SK-N-SH (cell line): ENCODE measurements at regions not wholly inside any gene's neighbourhood (a gene's known extent, or its start where the extent isn't known, plus 50 kb on each side); places are given as distances from the start of the nearest gene placed in this dataset.

Experiments
- CTCF ChIA-PET: fragments of 300-600, 350-600 bp; formaldehyde crosslinking; extraction: SDS; loops from one replicate; lab custom pipeline; 2021; lab: Yijun Ruan, JAX
- POLR2A ChIA-PET: fragments of 350-600 bp; sonication (Branson Sonifier 250); formaldehyde crosslinking; extraction: SDS; loops from one replicate; lab custom pipeline; 2020; ENCODE audit warnings: antibody characterized with exemption, inconsistent platforms; lab: Yijun Ruan, JAX
- DNase-seq: peaks from one replicate; pipeline ENCODE4 v3.0.0; 2012
- H2AFZ ChIP-seq: fragments of 200-600 bp; sonication (generic); 2 replicates; pipeline ENCODE4 v1.8.1; 2016; ENCODE audit warnings: antibody characterized with exemption, mild to moderate bottlenecking, low read depth
- H3F3A ChIP-seq: fragments of 200-600 bp; sonication (generic); replicated peaks from 2 replicates; pipeline ENCODE3; 2016; ENCODE audit warnings: antibody characterized with exemption, mild to moderate bottlenecking; ENCODE audit not compliant: insufficient read depth
- H3K27ac ChIP-seq, 2 experiments: fragments of 200-500 bp in 1 of 2; fragments of 200-600 bp in 1 of 2; sonication (Bioruptor generic) in 1 of 2; sonication (generic), shearing (Covaris generic) in 1 of 2; 2 replicates each; pipeline versions ENCODE4 v1.5.1 to v1.6.1; 2014 to 2016; ENCODE audit warnings: low read depth in 2 of 2, inconsistent platforms in 1 of 2, low read length in 1 of 2, mild to moderate bottlenecking in 1 of 2, mixed read lengths in 1 of 2
- H3K27me3 ChIP-seq: fragments of 200-600 bp; sonication (generic), shearing (Covaris generic); 2 replicates; pipeline ENCODE4 v1.6.1; 2016; ENCODE audit warnings: mixed run types; ENCODE audit not compliant: insufficient read depth
- H3K36me3 ChIP-seq, 2 experiments: fragments of 200-500 bp in 1 of 2; fragments of 200-600 bp in 1 of 2; sonication (Bioruptor generic) in 1 of 2; sonication (generic) in 1 of 2; replicated peaks in 1 of 2; 2 replicates each; pipeline versions ENCODE3 to v1.5.1; 2014 to 2016; ENCODE audit warnings: low read length in 1 of 2, mild to moderate bottlenecking in 1 of 2; ENCODE audit not compliant: insufficient read depth in 2 of 2, control insufficient read depth in 1 of 2
- H3K4me1 ChIP-seq, 2 experiments: fragments of 200-500 bp in 1 of 2; fragments of 200-600 bp in 1 of 2; sonication (Bioruptor generic) in 1 of 2; sonication (generic), shearing (Covaris generic) in 1 of 2; 2 replicates each; pipeline versions ENCODE4 v1.5.1 to v1.6.1; 2014 to 2016; ENCODE audit warnings: low read depth in 1 of 2, low read length in 1 of 2, mixed run types in 1 of 2; ENCODE audit not compliant: insufficient read depth in 2 of 2, control insufficient read depth in 1 of 2
- H3K4me2 ChIP-seq: fragments of 200-600 bp; sonication (generic), shearing (Covaris generic); 2 replicates; pipeline ENCODE4 v1.6.1; 2017; ENCODE audit warnings: mixed run types
- H3K4me3 ChIP-seq, 2 experiments: fragments of 200-500 bp in 1 of 2; fragments of 200-600 bp in 1 of 2; sonication (Bioruptor generic) in 1 of 2; sonication (generic), shearing (Covaris generic) in 1 of 2; 2 replicates each; pipeline versions ENCODE4 v1.5.1 to v1.8.1; 2014 to 2016; ENCODE audit warnings: low read depth in 2 of 2, inconsistent platforms in 1 of 2, low read length in 1 of 2, mild to moderate bottlenecking in 1 of 2, mixed read lengths in 1 of 2, moderate library complexity in 1 of 2
- H3K79me2 ChIP-seq: fragments of 200-600 bp; sonication (generic); 2 replicates; pipeline ENCODE4 v1.8.1; 2017; ENCODE audit warnings: mild to moderate bottlenecking; ENCODE audit not compliant: insufficient read depth
- H3K9ac ChIP-seq: fragments of 200-600 bp; sonication (generic); 2 replicates; pipeline ENCODE4 v1.6.1; 2017; ENCODE audit warnings: mixed run types
- H3K9me2 ChIP-seq: fragments of 200-600 bp; sonication (generic); 2 replicates; pipeline ENCODE4 v1.6.1; 2017; ENCODE audit warnings: mixed run types
- H3K9me3 ChIP-seq: fragments of 200-600 bp; sonication (generic); 2 replicates; pipeline ENCODE4 v1.6.1; 2017; ENCODE audit warnings: mixed run types, mild to moderate bottlenecking, moderate library complexity
- H4K20me1 ChIP-seq: fragments of 200-600 bp; sonication (generic); 2 replicates; pipeline ENCODE4 v1.6.1; 2017; ENCODE audit warnings: mild to moderate bottlenecking, mixed run types; ENCODE audit not compliant: insufficient read depth
- CHD2 ChIP-seq: fragments of 150-350 bp; IDR thresholded peaks from 2 replicates; pipeline ENCODE4 v1.6.1; 2018; ENCODE audit warnings: low read length; ENCODE audit not compliant: partially characterized antibody
- ELF1 ChIP-seq: IDR thresholded peaks from 2 replicates; pipeline ENCODE4 v1.4.0; 2012
- FOSL2 ChIP-seq: IDR thresholded peaks from 2 replicates; pipeline ENCODE4 v1.4.0; 2012; ENCODE audit warnings: low read depth, mild to moderate bottlenecking, moderate library complexity, borderline replicate concordance
- GATA2 ChIP-seq: sonication (generic); formaldehyde crosslinking; IDR thresholded peaks from 2 replicates; pipeline ENCODE4 v1.5.0; 2020; ENCODE audit warnings: mild to moderate bottlenecking, missing genetic modification reagents
- NRF1 ChIP-seq: IDR thresholded peaks from 2 replicates; pipeline ENCODE4 v1.6.1; 2012; ENCODE audit warnings: low read depth, mild to moderate bottlenecking, low read length
- RAD21 ChIP-seq: IDR thresholded peaks from 2 replicates; pipeline ENCODE4 v1.6.1; 2012; ENCODE audit warnings: mild to moderate bottlenecking, low read length
- RCOR1 ChIP-seq: fragments of 150-350 bp; IDR thresholded peaks from 2 replicates; pipeline ENCODE4 v1.6.1; 2017; ENCODE audit warnings: antibody characterized with exemption, low read length
- RFX5 ChIP-seq: IDR thresholded peaks from 2 replicates; pipeline ENCODE4 v1.6.1; 2012; ENCODE audit warnings: mild to moderate bottlenecking, improper control_type of control experiment, low read length
- RXRA ChIP-seq: IDR thresholded peaks from 2 replicates; pipeline ENCODE4 v1.4.0; 2012; ENCODE audit warnings: low read depth, mild to moderate bottlenecking, borderline replicate concordance
- SMC3 ChIP-seq: IDR thresholded peaks from 2 replicates; pipeline ENCODE4 v1.6.1; 2012; ENCODE audit warnings: low read depth, low read length, improper control_type of control experiment
- TAF1 ChIP-seq: IDR thresholded peaks from 2 replicates; pipeline ENCODE4 v1.6.1; 2012; ENCODE audit warnings: low read depth, mild to moderate bottlenecking, low read length, moderate library complexity, borderline replicate concordance
- TCF12 ChIP-seq: IDR thresholded peaks from 2 replicates; pipeline ENCODE4 v1.4.0; 2012
- TEAD4 ChIP-seq: IDR thresholded peaks from 2 replicates; pipeline ENCODE4 v1.4.0; 2012; ENCODE audit warnings: mild to moderate bottlenecking, borderline replicate concordance; ENCODE audit not compliant: insufficient read depth
- WGBS: methylation state at CpG from one replicate; pipeline ENCODE4 v1.1.6; 2017; ENCODE audit warnings: low lambda C conversion rate; 5-methylcytosine and 5-hydroxymethylcytosine counted together
- TF ChIP-seq, protein P1 (sequence below): IDR thresholded peaks from 2 replicates; pipeline ENCODE4 v1.4.0; 2012; ENCODE audit warnings: low read depth
- TF ChIP-seq, protein P2 (sequence below): fragments of 150-350 bp; IDR thresholded peaks from 2 replicates; pipeline ENCODE4 v1.6.1; 2017; ENCODE audit warnings: antibody characterized with exemption, low read length, low read depth, borderline replicate concordance
- TF ChIP-seq, protein P3 (sequence below): fragments of 150-350 bp; IDR thresholded peaks from 2 replicates; pipeline ENCODE4 v1.6.1; 2016; ENCODE audit warnings: mild to moderate bottlenecking, low read depth, low read length
- TF ChIP-seq, protein P4 (sequence below): IDR thresholded peaks from 2 replicates; pipeline ENCODE4 v1.4.0; 2012; ENCODE audit warnings: low read depth, borderline replicate concordance
- TF ChIP-seq, protein P5 (sequence below): IDR thresholded peaks from 2 replicates; pipeline ENCODE4; 2012
- TF ChIP-seq, protein P6 (sequence below): IDR thresholded peaks from 2 replicates; pipeline ENCODE4 v1.4.0; 2012; ENCODE audit warnings: low read depth, borderline replicate concordance

DNA sequence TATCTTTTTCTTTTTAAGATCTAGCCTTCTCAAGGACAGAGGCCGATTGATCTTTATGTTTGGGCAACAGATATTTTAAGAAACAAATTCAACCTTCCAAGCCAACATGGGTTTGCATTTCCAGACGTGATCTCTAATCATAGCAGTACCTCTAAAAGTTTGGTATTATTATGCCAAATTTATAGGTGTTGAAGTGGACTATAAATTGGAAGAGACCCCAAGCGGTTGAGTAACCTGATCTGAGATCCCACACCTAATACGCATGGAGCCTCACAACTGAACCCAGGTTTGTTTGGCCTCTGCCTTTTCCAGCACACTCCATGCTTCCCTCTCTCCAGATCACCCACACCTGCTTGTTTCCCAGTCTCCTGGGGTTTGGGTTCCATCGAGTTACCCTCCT is 116.5 kb downstream of the DDX1 start:
- Histone ChIP-seq H3K27me3 (no peaks in the 10 kb centered on the region), H2AFZ (no peak overlapping the region), H3K4me1 (peaks cover 0 to 4% of the 10 kb centered on the region in 2 experiments; a peak in 1 of 4 replicates), H3K4me3 (no peak overlapping the region), H3K9me2 (no peaks in the 10 kb centered on the region), H3K4me2 (no peak overlapping the region), H3K36me3 (no peaks in the 10 kb centered on the region), H3K9ac (no peak overlapping the region), H3F3A (no peaks in the 10 kb centered on the region), H3K79me2 (no peaks in the 10 kb centered on the region), H4K20me1 (no peaks in the 10 kb centered on the region), H3K9me3 (no peaks in the 10 kb centered on the region), H3K27ac (no peak overlapping the region)
- ChIA-PET CTCF (interaction anchor here (1.2 to 1.8 kb wide), 2 partner anchors 11 kb away, joined by 4 to 8 read pairs; no protein-coding TSS in a partner anchor), POLR2A (no interaction called here)
- no peak for TF ChIP-seq CHD2
- TF ChIP-seq RCOR1 = no peak
- TF ChIP-seq RFX5 = no peak
- TF ChIP-seq, protein P1, sequence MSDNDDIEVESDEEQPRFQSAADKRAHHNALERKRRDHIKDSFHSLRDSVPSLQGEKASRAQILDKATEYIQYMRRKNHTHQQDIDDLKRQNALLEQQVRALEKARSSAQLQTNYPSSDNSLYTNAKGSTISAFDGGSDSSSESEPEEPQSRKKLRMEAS = no peak
- no peak for TF ChIP-seq FOSL2
- TF ChIP-seq, protein P2, sequence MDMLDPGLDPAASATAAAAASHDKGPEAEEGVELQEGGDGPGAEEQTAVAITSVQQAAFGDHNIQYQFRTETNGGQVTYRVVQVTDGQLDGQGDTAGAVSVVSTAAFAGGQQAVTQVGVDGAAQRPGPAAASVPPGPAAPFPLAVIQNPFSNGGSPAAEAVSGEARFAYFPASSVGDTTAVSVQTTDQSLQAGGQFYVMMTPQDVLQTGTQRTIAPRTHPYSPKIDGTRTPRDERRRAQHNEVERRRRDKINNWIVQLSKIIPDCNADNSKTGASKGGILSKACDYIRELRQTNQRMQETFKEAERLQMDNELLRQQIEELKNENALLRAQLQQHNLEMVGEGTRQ = no peak
- 34% methylated on average over 5 of the region's 5 CpGs for WGBS
- no peak for DNase-seq

DNA sequence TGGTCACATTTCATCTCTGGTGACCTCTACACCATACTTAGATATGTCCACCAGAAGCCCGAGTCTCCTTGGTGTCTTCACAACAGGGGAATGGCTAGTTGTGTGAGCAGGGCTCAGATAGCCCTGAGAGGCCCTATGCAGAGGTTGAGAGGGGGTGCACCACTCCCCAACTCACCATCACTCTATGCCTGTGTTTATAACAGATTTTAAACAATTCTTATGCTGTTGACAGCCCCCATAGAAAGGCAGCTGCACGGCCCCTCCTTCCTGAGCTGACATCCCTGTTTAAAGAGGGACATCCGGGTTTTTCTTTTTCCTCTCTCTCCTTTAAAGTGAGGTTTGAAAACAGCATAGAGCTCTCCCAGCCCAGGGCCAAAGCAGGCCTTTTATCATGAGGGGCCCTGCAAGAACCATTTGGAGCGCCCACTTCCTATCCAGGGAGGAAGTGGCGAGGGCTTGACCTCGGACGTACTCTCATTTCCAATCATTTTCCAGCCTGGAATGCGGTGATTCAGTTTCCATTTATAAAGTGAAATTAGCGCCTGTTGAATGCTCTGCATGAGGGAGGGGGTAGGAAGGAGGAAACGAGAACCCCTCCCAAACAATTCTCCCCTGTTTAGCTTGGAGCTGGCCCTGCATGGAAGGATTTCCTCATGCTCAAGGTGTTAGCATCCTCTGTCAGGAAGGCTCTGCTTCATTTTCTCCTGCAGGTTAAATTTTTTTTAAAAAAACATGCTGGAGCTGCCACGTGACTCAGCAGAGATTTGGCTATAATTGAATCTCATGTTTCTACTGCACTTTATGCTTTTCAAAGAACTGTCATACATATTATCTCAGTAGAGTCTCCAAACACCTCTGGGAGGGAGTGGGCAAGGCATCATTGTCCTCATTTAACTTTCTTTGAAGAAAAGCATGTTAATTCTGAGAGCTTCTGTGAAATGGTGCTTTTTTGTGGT is 117.5 kb downstream of the DDX1 start:
- H3K27me3 ChIP-seq = no peaks in the 10 kb centered on the region
- H3K4me3 ChIP-seq = no peak overlapping the region
- no peaks in the 10 kb centered on the region for H3K79me2 ChIP-seq
- no peak overlapping the region for H2AFZ ChIP-seq
- no peaks in the 10 kb centered on the region for H3K9me2 ChIP-seq
- ChIA-PET CTCF (interaction anchor here (0.6 to 1.8 kb wide), 4 partner anchors 9 to 231 kb away, joined by 3 to 4 read pairs (median 4); partner anchors contain the start of gene MYCN), POLR2A (no interaction called here)
- DNase-seq = no peak
- WGBS = 39% methylated on average over 11 of the region's 11 CpGs
- H3K9ac ChIP-seq = no peak overlapping the region
- no peak for TF ChIP-seq CHD2
- TF ChIP-seq, protein P2 = no peak
- TF ChIP-seq RCOR1 = no peak
- no peak for TF ChIP-seq RAD21
- TF ChIP-seq NRF1 = no peak
- no peak for TF ChIP-seq TCF12
- TF ChIP-seq, protein P3, sequence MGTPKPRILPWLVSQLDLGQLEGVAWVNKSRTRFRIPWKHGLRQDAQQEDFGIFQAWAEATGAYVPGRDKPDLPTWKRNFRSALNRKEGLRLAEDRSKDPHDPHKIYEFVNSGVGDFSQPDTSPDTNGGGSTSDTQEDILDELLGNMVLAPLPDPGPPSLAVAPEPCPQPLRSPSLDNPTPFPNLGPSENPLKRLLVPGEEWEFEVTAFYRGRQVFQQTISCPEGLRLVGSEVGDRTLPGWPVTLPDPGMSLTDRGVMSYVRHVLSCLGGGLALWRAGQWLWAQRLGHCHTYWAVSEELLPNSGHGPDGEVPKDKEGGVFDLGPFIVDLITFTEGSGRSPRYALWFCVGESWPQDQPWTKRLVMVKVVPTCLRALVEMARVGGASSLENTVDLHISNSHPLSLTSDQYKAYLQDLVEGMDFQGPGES = no peak
- no peak for TF ChIP-seq RFX5
- TF ChIP-seq RXRA = no peak
- TF ChIP-seq, protein P4, sequence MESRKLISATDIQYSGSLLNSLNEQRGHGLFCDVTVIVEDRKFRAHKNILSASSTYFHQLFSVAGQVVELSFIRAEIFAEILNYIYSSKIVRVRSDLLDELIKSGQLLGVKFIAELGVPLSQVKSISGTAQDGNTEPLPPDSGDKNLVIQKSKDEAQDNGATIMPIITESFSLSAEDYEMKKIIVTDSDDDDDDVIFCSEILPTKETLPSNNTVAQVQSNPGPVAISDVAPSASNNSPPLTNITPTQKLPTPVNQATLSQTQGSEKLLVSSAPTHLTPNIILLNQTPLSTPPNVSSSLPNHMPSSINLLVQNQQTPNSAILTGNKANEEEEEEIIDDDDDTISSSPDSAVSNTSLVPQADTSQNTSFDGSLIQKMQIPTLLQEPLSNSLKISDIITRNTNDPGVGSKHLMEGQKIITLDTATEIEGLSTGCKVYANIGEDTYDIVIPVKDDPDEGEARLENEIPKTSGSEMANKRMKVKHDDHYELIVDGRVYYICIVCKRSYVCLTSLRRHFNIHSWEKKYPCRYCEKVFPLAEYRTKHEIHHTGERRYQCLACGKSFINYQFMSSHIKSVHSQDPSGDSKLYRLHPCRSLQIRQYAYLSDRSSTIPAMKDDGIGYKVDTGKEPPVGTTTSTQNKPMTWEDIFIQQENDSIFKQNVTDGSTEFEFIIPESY = no peak
- TF ChIP-seq, protein P5, sequence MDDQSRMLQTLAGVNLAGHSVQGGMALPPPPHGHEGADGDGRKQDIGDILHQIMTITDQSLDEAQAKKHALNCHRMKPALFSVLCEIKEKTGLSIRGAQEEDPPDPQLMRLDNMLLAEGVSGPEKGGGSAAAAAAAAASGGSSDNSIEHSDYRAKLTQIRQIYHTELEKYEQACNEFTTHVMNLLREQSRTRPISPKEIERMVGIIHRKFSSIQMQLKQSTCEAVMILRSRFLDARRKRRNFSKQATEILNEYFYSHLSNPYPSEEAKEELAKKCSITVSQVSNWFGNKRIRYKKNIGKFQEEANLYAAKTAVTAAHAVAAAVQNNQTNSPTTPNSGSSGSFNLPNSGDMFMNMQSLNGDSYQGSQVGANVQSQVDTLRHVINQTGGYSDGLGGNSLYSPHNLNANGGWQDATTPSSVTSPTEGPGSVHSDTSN = no peak
- TF ChIP-seq SMC3 = no peak
- TF ChIP-seq ELF1 = no peak
- no peak for TF ChIP-seq GATA2
- TF ChIP-seq, protein P6, sequence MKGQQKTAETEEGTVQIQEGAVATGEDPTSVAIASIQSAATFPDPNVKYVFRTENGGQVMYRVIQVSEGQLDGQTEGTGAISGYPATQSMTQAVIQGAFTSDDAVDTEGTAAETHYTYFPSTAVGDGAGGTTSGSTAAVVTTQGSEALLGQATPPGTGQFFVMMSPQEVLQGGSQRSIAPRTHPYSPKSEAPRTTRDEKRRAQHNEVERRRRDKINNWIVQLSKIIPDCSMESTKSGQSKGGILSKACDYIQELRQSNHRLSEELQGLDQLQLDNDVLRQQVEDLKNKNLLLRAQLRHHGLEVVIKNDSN = no peak
- TF ChIP-seq TAF1 = no peak
- TF ChIP-seq TEAD4 = no peak
- H3K27ac ChIP-seq = no peak overlapping the region
- no peaks in the 10 kb centered on the region for H3F3A ChIP-seq
- H3K4me1 ChIP-seq = peaks cover 0 to 4% of the 10 kb centered on the region in 2 experiments; a peak in 1 of 4 replicates
- no peaks in the 10 kb centered on the region for H3K36me3 ChIP-seq
- no peaks in the 10 kb centered on the region for H3K9me3 ChIP-seq
- H3K4me2 ChIP-seq = no peak overlapping the region
- H4K20me1 ChIP-seq = no peaks in the 10 kb centered on the region
